PC-3 (cell line): ENCODE measurements at regions not wholly inside any gene's neighbourhood (a gene's known extent, or its start where the extent isn't known, plus 50 kb on each side); places are given as distances from the start of the nearest gene placed in this dataset.

ENCODE experiments used
- ATAC-seq: fragments of 200-7000 bp; cut with Tn5 transposase; 2 replicates; pipeline ENCODE4 v1.9.1; 2020; ENCODE audit warnings: mild to moderate bottlenecking, moderate library complexity
- BruUV-seq: library from RNA; stranded (reverse); fragments of 400-500 nt; replicated peaks from 2 replicates; lab custom pipeline; 2021; lab: Mats Ljungman, UMichigan
- CTCF ChIA-PET: fragments of 300-600 bp; sonication (Branson Sonifier 250); formaldehyde crosslinking; loops from one replicate; lab custom pipeline; 2022; ENCODE audit warnings: antibody characterized with exemption; lab: Charles Lee
- POLR2A ChIA-PET: fragments of 300-600 bp; sonication (Branson Sonifier 250); formaldehyde crosslinking; loops from one replicate; lab custom pipeline; 2022; ENCODE audit warnings: antibody characterized with exemption; ENCODE audit not compliant: unreplicated experiment; lab: Charles Lee
- DNase-seq: peaks from one replicate; pipeline ENCODE4 v3.0.0-alpha.2; 2015
- H2AFZ ChIP-seq: fragments of 300-600 bp; sonication (generic); 2 replicates; pipeline ENCODE4 v1.6.0; 2016; ENCODE audit warnings: antibody characterized with exemption, low read length
- H3F3A ChIP-seq: fragments of 300-600 bp; sonication (generic); one replicate; pipeline ENCODE4 v1.6.0; 2017; ENCODE audit warnings: antibody characterized with exemption, low read length, control low read depth, mild to moderate bottlenecking; ENCODE audit not compliant: unreplicated experiment
- H3K27ac ChIP-seq: fragments of 300-600 bp; sonication (generic); 2 replicates; pipeline ENCODE4 v1.5.1; 2016; ENCODE audit warnings: mild to moderate bottlenecking, low read length
- H3K27me3 ChIP-seq: fragments of 300-600 bp; sonication (generic); 2 replicates; pipeline ENCODE4 v1.6.1; 2016; ENCODE audit warnings: low read length, mixed read lengths
- H3K36me3 ChIP-seq: fragments of 300-600 bp; sonication (generic); 2 replicates; pipeline ENCODE4 v1.6.1; 2016; ENCODE audit warnings: low read depth, mixed run types, low read length, mixed read lengths
- H3K4me1 ChIP-seq: fragments of 300-600 bp; sonication (generic); 2 replicates; pipeline ENCODE4 v1.5.1; 2016; ENCODE audit warnings: low read length; ENCODE audit not compliant: insufficient read depth
- H3K4me2 ChIP-seq: fragments of 300-600 bp; sonication (generic); 2 replicates; pipeline ENCODE4 v1.6.0; 2016; ENCODE audit warnings: low read length
- H3K4me3 ChIP-seq: fragments of 300-600 bp; sonication (generic); 2 replicates; pipeline ENCODE4 v1.5.1; 2016; ENCODE audit warnings: mild to moderate bottlenecking, low read length, mixed read lengths
- H3K79me2 ChIP-seq: fragments of 300-600 bp; sonication (generic); 2 replicates; pipeline ENCODE4 v1.6.1; 2017; ENCODE audit warnings: low read length, mixed read lengths
- H3K9ac ChIP-seq: fragments of 300-600 bp; sonication (generic); 2 replicates; pipeline ENCODE4 v1.6.0; 2016; ENCODE audit warnings: mild to moderate bottlenecking, low read length
- H3K9me2 ChIP-seq: fragments of 300-600 bp; sonication (generic); replicated peaks from 2 replicates; pipeline ENCODE4 v1.6.1; 2016; ENCODE audit warnings: mixed run types, low read length, mixed read lengths
- H3K9me3 ChIP-seq: fragments of 300-600 bp; sonication (generic); 2 replicates; pipeline ENCODE4 v1.6.1; 2016; ENCODE audit warnings: low read length, mixed read lengths
- H4K20me1 ChIP-seq: fragments of 300-600 bp; sonication (generic); 2 replicates; pipeline ENCODE4 v1.6.1; 2016; ENCODE audit warnings: low read length, mixed read lengths
- CTCF ChIP-seq: fragments of 300-600 bp; sonication (generic); conservative IDR thresholded peaks from 2 replicates; pipeline ENCODE4 v1.5.1; 2017; ENCODE audit warnings: antibody characterized with exemption, low read depth, mild to moderate bottlenecking, low read length
- EZH2 ChIP-seq: fragments of 300-600 bp; sonication (generic); IDR thresholded peaks from one replicate; pipeline ENCODE4 v1.6.1; 2017; ENCODE audit warnings: antibody characterized with exemption, mild to moderate bottlenecking, low read length; ENCODE audit not compliant: unreplicated experiment
- EZH2phosphoT487 ChIP-seq: fragments of 300-600 bp; sonication (generic); IDR thresholded peaks from 2 replicates; pipeline ENCODE4 v1.6.1; 2018; ENCODE audit warnings: mild to moderate bottlenecking, antibody characterized with exemption, low read length, borderline replicate concordance
- intact Hi-C: fragments of 100-400 bp; cut with micrococcal nuclease; formaldehyde crosslinking; loops from 2 replicates; pipeline ENCODE4 v1.9.0; 2023

- no peaks in the 10 kb centered on the region for H3K9me3 ChIP-seq
- H4K20me1 ChIP-seq, result no peaks in the 10 kb centered on the region
- H3K4me1 ChIP-seq, result peaks cover 15% of the 10 kb centered on the region
- intact Hi-C loops, result no loop called here
- H3K27me3 ChIP-seq, result 0 out of 2 replicates have a peak, but pooled peaks cover 11% of the 10 kb centered on the region
- H3K36me3 ChIP-seq, result no peaks in the 10 kb centered on the region
- POLR2A ChIA-PET, result no interaction called here
- no peak overlapping the region for H3K4me2 ChIP-seq
- H2AFZ ChIP-seq, result no peak overlapping the region
- H3K4me3 ChIP-seq, result no peak overlapping the region
- CTCF ChIA-PET, result no interaction called here
- no peaks in the 10 kb centered on the region for H3K9me2 ChIP-seq
- H3K9ac ChIP-seq, result no peak overlapping the region
- TF ChIP-seq EZH2phosphoT487 (no peak), CTCF (no peak), EZH2 (no peak)
- no peak for ATAC-seq
- no peak overlapping the region for H3K27ac ChIP-seq
- no peak for DNase-seq
- H3K79me2 ChIP-seq, result no peaks in the 10 kb centered on the region
- no TSS peak for BruUV-seq
- no peaks in the 10 kb centered on the region for H3F3A ChIP-seq
Observed at GRCh38 chr14:34170882-34171281, 220.0 kb upstream of the EGLN3 start.

GRCh38 chr14:34169561-34169960 lies 218.7 kb upstream of the EGLN3 start:
- Histone ChIP-seq H3K4me3 (no peak overlapping the region), H2AFZ (no peak overlapping the region)

More at GRCh38 chr14:34169561-34169960, 218.7 kb upstream of the EGLN3 start:
- intact Hi-C loops, result no loop called here
- Histone ChIP-seq H3K27ac (no peak overlapping the region), H3K4me2 (no peak overlapping the region), H3K9me2 (no peaks in the 10 kb centered on the region), H3K79me2 (no peaks in the 10 kb centered on the region), H3K36me3 (no peaks in the 10 kb centered on the region), H3K27me3 (0 out of 2 replicates have a peak, but pooled peaks cover 11% of the 10 kb centered on the region), H4K20me1 (no peaks in the 10 kb centered on the region), H3K9ac (no peak overlapping the region), H3K9me3 (no peaks in the 10 kb centered on the region), H3F3A (no peaks in the 10 kb centered on the region), H3K4me1 (peaks cover 15% of the 10 kb centered on the region)
- no peak for TF ChIP-seq CTCF
- no peak for TF ChIP-seq EZH2phosphoT487
- no peak for TF ChIP-seq EZH2
- CTCF ChIA-PET, result no interaction called here
- ATAC-seq (no peak), DNase-seq (no peak)
- no TSS peak for BruUV-seq
- POLR2A ChIA-PET, result no interaction called here
